A549 (cell line): ENCODE measurements at regions not wholly inside any gene's neighbourhood (a gene's known extent, or its start where the extent isn't known, plus 50 kb on each side); places are given as distances from the start of the nearest gene placed in this dataset.

Experiments
- ATAC-seq, 2 experiments: fragments of 200-7000 bp in 1 of 2; fragments of >200 bp in 1 of 2; cut with Nextera tagmentation in 1 of 2; cut with Tn5 transposase in 1 of 2; 3 replicates each; pipeline versions ENCODE4 v1.8.0 to v1.9.1; 2018 to 2020; ENCODE audit warnings: mild to moderate bottlenecking in 1 of 2, moderate library complexity in 1 of 2
- CTCF ChIA-PET: fragments of 300-600 bp; sonication (Branson Sonifier 250); formaldehyde crosslinking; extraction: SDS; loops from one replicate; lab custom pipeline; 2021; ENCODE audit warnings: antibody characterized with exemption, inconsistent platforms; lab: Yijun Ruan, JAX
- POLR2A ChIA-PET: fragments of 350-600 bp; formaldehyde crosslinking; extraction: SDS; loops from one replicate; lab custom pipeline; 2021; ENCODE audit warnings: antibody characterized with exemption, inconsistent platforms; lab: Yijun Ruan, JAX
- DNase-seq, 2 experiments: peaks; one replicate each; pipeline versions ENCODE4 v3.0.0 to v3.0.0-alpha.2; 2011 to 2016; ENCODE audit warnings: low read depth in 1 of 2, low spot score in 1 of 2
- FAIRE-seq: peaks from 2 replicates; lab custom pipeline; 2011; peaks lifted over from hg19 to GRCh38; lab: Jason Lieb, UNC
- H3K27ac ChIP-seq, 2 experiments: fragments of >200 bp; sonication (Bioruptor Twin); formaldehyde crosslinking; 3 replicates each; pipeline ENCODE4 v1.5.1; 2016 to 2017
- H3K4me1 ChIP-seq: fragments of >200 bp; sonication (Bioruptor Twin); formaldehyde crosslinking; 3 replicates; pipeline ENCODE4 v1.6.1; 2016
- H3K4me2 ChIP-seq: fragments of >200 bp; sonication (Bioruptor Twin); formaldehyde crosslinking; 3 replicates; pipeline ENCODE4 v1.6.1; 2016
- H3K4me3 ChIP-seq: fragments of >200 bp; sonication (Bioruptor Twin); formaldehyde crosslinking; 3 replicates; pipeline ENCODE4 v1.5.1; 2016
- H3K9me3 ChIP-seq: fragments of >200 bp; sonication (Bioruptor Twin); formaldehyde crosslinking; 3 replicates; pipeline ENCODE4 v1.6.1; 2016
- ATOH8 ChIP-seq: fragments of 250-450 bp; sonication (Bioruptor Pico); IDR thresholded peaks from 2 replicates; pipeline ENCODE4 v1.5.0; 2020; ENCODE audit warnings: low read depth, mild to moderate bottlenecking, moderate library complexity
- BCL3 ChIP-seq: fragments of >200 bp; sonication (Bioruptor Twin); formaldehyde crosslinking; IDR thresholded peaks from 3 replicates; pipeline ENCODE4 v1.6.1; 2016
- CBX2 ChIP-seq: fragments of 200-600 bp; sonication (generic); IDR thresholded peaks from 2 replicates; pipeline ENCODE4 v1.6.1; 2016; ENCODE audit warnings: low read depth, mild to moderate bottlenecking, borderline replicate concordance
- CHD2 ChIP-seq: fragments of 150-350 bp; IDR thresholded peaks from 2 replicates; pipeline ENCODE4 v1.6.1; 2014; ENCODE audit warnings: low read length; ENCODE audit not compliant: partially characterized antibody
- ELK1 ChIP-seq: fragments of 150-350 bp; IDR thresholded peaks from 2 replicates; pipeline ENCODE4 v1.6.1; 2014; ENCODE audit warnings: low read depth, mild to moderate bottlenecking, low read length
- EP300 ChIP-seq, 2 experiments: fragments of >200 bp; sonication (Bioruptor Twin); formaldehyde crosslinking; IDR thresholded peaks; 2 replicates in 1 of 2; 3 replicates in 1 of 2; pipeline ENCODE4 v1.6.1; 2016 to 2017
- ESRRA ChIP-seq: fragments of 150-350 bp; IDR thresholded peaks from 2 replicates; pipeline ENCODE4 v1.6.1; 2014; ENCODE audit warnings: mild to moderate bottlenecking, low read length, borderline replicate concordance
- HOXA7 ChIP-seq: fragments of 250-450 bp; sonication (Bioruptor Pico); IDR thresholded peaks from 2 replicates; pipeline ENCODE4 v1.5.0; 2020; ENCODE audit warnings: mild to moderate bottlenecking, moderate library complexity
- HOXB13 ChIP-seq: fragments of 250-450 bp; sonication (Bioruptor Pico); IDR thresholded peaks from 2 replicates; pipeline ENCODE4 v1.5.0; 2020; ENCODE audit warnings: low read depth, mild to moderate bottlenecking, moderate library complexity
- HOXB5 ChIP-seq: fragments of 250-450 bp; sonication (Bioruptor Pico); IDR thresholded peaks from 2 replicates; pipeline ENCODE4 v1.5.0; 2020; ENCODE audit warnings: mild to moderate bottlenecking, moderate library complexity
- JUN ChIP-seq, 2 experiments: fragments of >200 bp; sonication (Bioruptor Twin); formaldehyde crosslinking; IDR thresholded peaks; 2 replicates in 1 of 2; 3 replicates in 1 of 2; pipeline ENCODE4 v1.6.1; 2016 to 2017
- KDM1A ChIP-seq: fragments of 200-600 bp; sonication (generic); IDR thresholded peaks from 2 replicates; pipeline ENCODE4 v1.6.1; 2016; ENCODE audit warnings: low read depth, mild to moderate bottlenecking
- MAFK ChIP-seq: fragments of 450-650 bp; IDR thresholded peaks from 2 replicates; pipeline ENCODE4 v1.6.1; 2014; ENCODE audit not compliant: partially characterized antibody
- NFE2L2 ChIP-seq: fragments of 150-350 bp; conservative IDR thresholded peaks from 2 replicates; pipeline ENCODE4 v1.6.1; 2014; ENCODE audit warnings: low read length
- PHF8 ChIP-seq: fragments of 200-600 bp; sonication (generic); IDR thresholded peaks from 2 replicates; pipeline ENCODE4 v1.6.1; 2016; ENCODE audit warnings: low read depth, mild to moderate bottlenecking, antibody characterized with exemption, moderate library complexity, borderline replicate concordance
- RAD21 ChIP-seq, 2 experiments: fragments of >200 bp in 1 of 2; sonication (Bioruptor Twin) in 1 of 2; formaldehyde crosslinking in 1 of 2; IDR thresholded peaks in 1 of 2; conservative IDR thresholded peaks in 1 of 2; 2 replicates in 1 of 2; 3 replicates in 1 of 2; pipeline ENCODE4 v1.6.1; 2012 to 2018; ENCODE audit warnings: inconsistent platforms in 1 of 2
- RARB ChIP-seq: fragments of 250-450 bp; sonication (Bioruptor Pico); IDR thresholded peaks from 2 replicates; pipeline ENCODE4 v1.8.0; 2021; ENCODE audit warnings: mild to moderate bottlenecking, moderate library complexity
- REST ChIP-seq: fragments of 200-600 bp; sonication (generic); IDR thresholded peaks from 2 replicates; pipeline ENCODE4 v1.6.1; 2016; ENCODE audit warnings: antibody characterized with exemption, mild to moderate bottlenecking, moderate library complexity
- RNF2 ChIP-seq: fragments of 200-600 bp; sonication (generic); IDR thresholded peaks from 2 replicates; pipeline ENCODE4 v1.6.1; 2016; ENCODE audit warnings: low read depth, mild to moderate bottlenecking, antibody characterized with exemption, moderate library complexity, borderline replicate concordance
- SMC3 ChIP-seq: fragments of >200 bp; sonication (Bioruptor Twin); formaldehyde crosslinking; IDR thresholded peaks from 3 replicates; pipeline ENCODE4 v1.6.1; 2018; ENCODE audit warnings: inconsistent platforms
- SREBF2 ChIP-seq: fragments of 450-650 bp; IDR thresholded peaks from 2 replicates; pipeline ENCODE4 v1.6.1; 2014; ENCODE audit warnings: mild to moderate bottlenecking, moderate library complexity
- ZFP36 ChIP-seq: fragments of 450-650 bp; IDR thresholded peaks from 2 replicates; pipeline ENCODE4 v1.6.1; 2014; ENCODE audit warnings: borderline replicate concordance; ENCODE audit not compliant: partially characterized antibody
- ZSCAN20 ChIP-seq: fragments of 250-450 bp; sonication (Bioruptor Pico); IDR thresholded peaks from 2 replicates; pipeline ENCODE4 v1.8.0; 2022; ENCODE audit warnings: mild to moderate bottlenecking, moderate library complexity
- WGBS: methylation state at CpG from one replicate; pipeline ENCODE4 v1.1.6; 2017; ENCODE audit errors: missing lambda C conversion rate; 5-methylcytosine and 5-hydroxymethylcytosine counted together

- Histone ChIP-seq H3K4me2 (no peak overlapping the region), H3K27ac (no peak overlapping the region), H3K4me3 (no peak overlapping the region), H3K4me1 (no peaks in the 10 kb centered on the region), H3K9me3 (no peaks in the 10 kb centered on the region)
- ChIA-PET POLR2A (no interaction called here), CTCF (no interaction called here)
- peak in 1 of 2 experiments; percentile 2 for DNase-seq
- TF ChIP-seq SMC3 = no peak
- 0 out of 5 replicates have a peak, but pooled peaks of 1 of the 2 experiments have one; percentile 15 for TF ChIP-seq RAD21 (conservative IDR thresholded peaks at IDR 0.05 in 1 of 2, IDR thresholded peaks at IDR 0.05 in 1 of 2)
- TF ChIP-seq REST = no peak
- 4% methylated on average over 4 of the region's 4 CpGs for WGBS
- ATAC-seq = no peak
- FAIRE-seq = no peak
These were observed 711.0 kb downstream of the MECOM start for GRCh38 chr3:168952551-168952950.

- POLR2A ChIA-PET = no interaction called here
- Histone ChIP-seq H3K4me2 (no peak overlapping the region), H3K4me1 (no peaks in the 10 kb centered on the region), H3K27ac (no peak overlapping the region), H3K4me3 (no peak overlapping the region), H3K9me3 (no peaks in the 10 kb centered on the region)
- 50% methylated on average over 2 of the region's 3 CpGs for WGBS
- ATAC-seq = no peak
- no peak for DNase-seq
- CTCF ChIA-PET = no interaction called here
- no peak for TF ChIP-seq NFE2L2
- TF ChIP-seq HOXA7 (CRISPR knock-in tag) = no peak
- no peak for TF ChIP-seq PHF8
- no peak for TF ChIP-seq CHD2
- TF ChIP-seq ELK1 = no peak
- no peak for TF ChIP-seq ZFP36
- TF ChIP-seq RNF2 = no peak
- no peak for TF ChIP-seq EP300 (IDR thresholded peaks at IDR 0.05)
- no peak for TF ChIP-seq ESRRA
- no peak for TF ChIP-seq ATOH8 (CRISPR knock-in tag)
- no peak for TF ChIP-seq CBX2
- TF ChIP-seq HOXB5 = no peak
- no peak for TF ChIP-seq JUN (IDR thresholded peaks at IDR 0.05)
- TF ChIP-seq SREBF2 = no peak
- no peak for FAIRE-seq
These were observed 711.6 kb downstream of the MECOM start for GRCh38 chr3:168951884-168952283.

- CTCF ChIA-PET = no interaction called here
- DNase-seq = no peak
- Histone ChIP-seq H3K9me3 (no peaks in the 10 kb centered on the region), H3K27ac (no peak overlapping the region), H3K4me1 (no peaks in the 10 kb centered on the region), H3K4me2 (no peak overlapping the region), H3K4me3 (no peak overlapping the region)
- WGBS = 29% methylated on average over 4 of the region's 4 CpGs
- POLR2A ChIA-PET = no interaction called here
- no peak for FAIRE-seq
- ATAC-seq = no peak
- TF ChIP-seq ZSCAN20 (CRISPR knock-in tag) (no peak), MAFK (no peak), SMC3 (no peak), HOXB13 (CRISPR knock-in tag) (no peak), RARB (CRISPR knock-in tag) (no peak), KDM1A (no peak), CHD2 (no peak), HOXB5 (no peak), REST (no peak), BCL3 (no peak)
These were observed 712.1 kb downstream of the MECOM start for GRCh38 chr3:168951368-168951767.
